ENCODE measurements at regions not wholly inside any gene's neighbourhood (a gene's known extent, or its start where the extent isn't known, plus 50 kb on each side); places are given as distances from the start of the nearest gene placed in this dataset.

DNA sequence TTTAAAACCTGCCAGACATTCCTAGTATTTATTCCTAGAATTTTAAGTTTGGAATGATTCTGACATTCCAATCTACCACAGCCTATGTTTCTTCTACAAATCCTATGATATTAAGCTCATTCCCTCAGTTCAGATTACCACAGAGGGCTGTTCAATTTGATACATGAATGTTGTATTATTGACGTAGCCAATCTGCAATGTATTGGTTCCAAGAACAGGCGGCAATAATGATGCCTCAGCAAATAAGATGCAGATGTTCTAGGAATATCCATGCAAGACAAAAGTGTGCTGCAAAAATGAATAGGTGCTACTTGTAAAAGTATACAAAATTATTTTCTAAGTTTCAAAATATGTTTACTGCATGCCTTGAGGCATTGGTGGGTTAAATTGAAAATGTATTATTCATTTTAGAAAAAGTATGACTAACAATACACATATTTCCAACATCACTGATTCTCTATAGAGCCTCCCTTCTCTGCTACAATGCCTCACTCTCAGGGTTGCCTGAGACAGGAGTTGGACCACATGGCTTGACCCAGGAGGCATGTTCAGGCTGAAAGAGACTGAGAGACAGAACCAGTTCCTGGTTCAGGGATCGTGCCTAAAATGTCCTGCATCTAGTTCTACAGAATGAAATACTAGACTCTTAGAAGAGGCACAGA is 94.1 kb upstream of the CREB5 start:
- Histone ChIP-seq H3K4me3 (no peak overlapping the region), H3K27ac (ENCODE audit: low read depth) (no peak overlapping the region), H2AFZ (no peak overlapping the region), H3F3A (replicated peaks; ENCODE audit: low read depth) (no peaks in the 10 kb centered on the region), H3K27me3 (ENCODE audit: insufficient read depth) (no peaks in the 10 kb centered on the region), H3K79me2 (replicated peaks; ENCODE audit: insufficient read depth) (no peaks in the 10 kb centered on the region), H3K4me2 (no peak overlapping the region), H4K20me1 (replicated peaks; ENCODE audit: insufficient read depth) (no peaks in the 10 kb centered on the region), H3K4me1 (ENCODE audit: insufficient read depth) (no peaks in the 10 kb centered on the region), H3K9me2 (ENCODE audit: insufficient read depth) (no peaks in the 10 kb centered on the region), H3K36me3 (ENCODE audit: insufficient read depth) (no peaks in the 10 kb centered on the region)
- Mint-ChIP-seq H3K4me1 (0 out of 3 replicates have a peak, but pooled peaks cover 3% of the 10 kb centered on the region), H3K27me3 (ENCODE audit: insufficient read depth, low read depth, poor library complexity) (peaks cover 3% of the 10 kb centered on the region), H3K9me3 (no peaks in the 10 kb centered on the region), H3K36me3 (ENCODE audit: low read depth) (no peaks in the 10 kb centered on the region), H3K4me3 (no peak overlapping the region), H3K27ac (no peak overlapping the region)
- DNase-seq (ENCODE audit: low spot score) (no peak), ATAC-seq (no peak)
- no peak for TF ChIP-seq CREB1 (CRISPR knock-in tag; IDR thresholded peaks at IDR 0.05; ENCODE audit: low read depth)
- no peak for TF ChIP-seq EZH2 (IDR thresholded peaks at IDR 0.05; ENCODE audit: low read depth, unreplicated experiment)
- no peak for TF ChIP-seq JUNB (IDR thresholded peaks at IDR 0.05; ENCODE audit: unreplicated experiment)
- TF ChIP-seq, protein P1, sequence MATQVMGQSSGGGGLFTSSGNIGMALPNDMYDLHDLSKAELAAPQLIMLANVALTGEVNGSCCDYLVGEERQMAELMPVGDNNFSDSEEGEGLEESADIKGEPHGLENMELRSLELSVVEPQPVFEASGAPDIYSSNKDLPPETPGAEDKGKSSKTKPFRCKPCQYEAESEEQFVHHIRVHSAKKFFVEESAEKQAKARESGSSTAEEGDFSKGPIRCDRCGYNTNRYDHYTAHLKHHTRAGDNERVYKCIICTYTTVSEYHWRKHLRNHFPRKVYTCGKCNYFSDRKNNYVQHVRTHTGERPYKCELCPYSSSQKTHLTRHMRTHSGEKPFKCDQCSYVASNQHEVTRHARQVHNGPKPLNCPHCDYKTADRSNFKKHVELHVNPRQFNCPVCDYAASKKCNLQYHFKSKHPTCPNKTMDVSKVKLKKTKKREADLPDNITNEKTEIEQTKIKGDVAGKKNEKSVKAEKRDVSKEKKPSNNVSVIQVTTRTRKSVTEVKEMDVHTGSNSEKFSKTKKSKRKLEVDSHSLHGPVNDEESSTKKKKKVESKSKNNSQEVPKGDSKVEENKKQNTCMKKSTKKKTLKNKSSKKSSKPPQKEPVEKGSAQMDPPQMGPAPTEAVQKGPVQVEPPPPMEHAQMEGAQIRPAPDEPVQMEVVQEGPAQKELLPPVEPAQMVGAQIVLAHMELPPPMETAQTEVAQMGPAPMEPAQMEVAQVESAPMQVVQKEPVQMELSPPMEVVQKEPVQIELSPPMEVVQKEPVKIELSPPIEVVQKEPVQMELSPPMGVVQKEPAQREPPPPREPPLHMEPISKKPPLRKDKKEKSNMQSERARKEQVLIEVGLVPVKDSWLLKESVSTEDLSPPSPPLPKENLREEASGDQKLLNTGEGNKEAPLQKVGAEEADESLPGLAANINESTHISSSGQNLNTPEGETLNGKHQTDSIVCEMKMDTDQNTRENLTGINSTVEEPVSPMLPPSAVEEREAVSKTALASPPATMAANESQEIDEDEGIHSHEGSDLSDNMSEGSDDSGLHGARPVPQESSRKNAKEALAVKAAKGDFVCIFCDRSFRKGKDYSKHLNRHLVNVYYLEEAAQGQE (IDR thresholded peaks at IDR 0.05; ENCODE audit: unreplicated experiment), result no peak
- TF ChIP-seq EZH2phosphoT487 (IDR thresholded peaks at IDR 0.05; ENCODE audit: unreplicated experiment), result no peak
- no peak for TF ChIP-seq STAT1 (IDR thresholded peaks at IDR 0.05; ENCODE audit: unreplicated experiment)
- TF ChIP-seq, protein P2, sequence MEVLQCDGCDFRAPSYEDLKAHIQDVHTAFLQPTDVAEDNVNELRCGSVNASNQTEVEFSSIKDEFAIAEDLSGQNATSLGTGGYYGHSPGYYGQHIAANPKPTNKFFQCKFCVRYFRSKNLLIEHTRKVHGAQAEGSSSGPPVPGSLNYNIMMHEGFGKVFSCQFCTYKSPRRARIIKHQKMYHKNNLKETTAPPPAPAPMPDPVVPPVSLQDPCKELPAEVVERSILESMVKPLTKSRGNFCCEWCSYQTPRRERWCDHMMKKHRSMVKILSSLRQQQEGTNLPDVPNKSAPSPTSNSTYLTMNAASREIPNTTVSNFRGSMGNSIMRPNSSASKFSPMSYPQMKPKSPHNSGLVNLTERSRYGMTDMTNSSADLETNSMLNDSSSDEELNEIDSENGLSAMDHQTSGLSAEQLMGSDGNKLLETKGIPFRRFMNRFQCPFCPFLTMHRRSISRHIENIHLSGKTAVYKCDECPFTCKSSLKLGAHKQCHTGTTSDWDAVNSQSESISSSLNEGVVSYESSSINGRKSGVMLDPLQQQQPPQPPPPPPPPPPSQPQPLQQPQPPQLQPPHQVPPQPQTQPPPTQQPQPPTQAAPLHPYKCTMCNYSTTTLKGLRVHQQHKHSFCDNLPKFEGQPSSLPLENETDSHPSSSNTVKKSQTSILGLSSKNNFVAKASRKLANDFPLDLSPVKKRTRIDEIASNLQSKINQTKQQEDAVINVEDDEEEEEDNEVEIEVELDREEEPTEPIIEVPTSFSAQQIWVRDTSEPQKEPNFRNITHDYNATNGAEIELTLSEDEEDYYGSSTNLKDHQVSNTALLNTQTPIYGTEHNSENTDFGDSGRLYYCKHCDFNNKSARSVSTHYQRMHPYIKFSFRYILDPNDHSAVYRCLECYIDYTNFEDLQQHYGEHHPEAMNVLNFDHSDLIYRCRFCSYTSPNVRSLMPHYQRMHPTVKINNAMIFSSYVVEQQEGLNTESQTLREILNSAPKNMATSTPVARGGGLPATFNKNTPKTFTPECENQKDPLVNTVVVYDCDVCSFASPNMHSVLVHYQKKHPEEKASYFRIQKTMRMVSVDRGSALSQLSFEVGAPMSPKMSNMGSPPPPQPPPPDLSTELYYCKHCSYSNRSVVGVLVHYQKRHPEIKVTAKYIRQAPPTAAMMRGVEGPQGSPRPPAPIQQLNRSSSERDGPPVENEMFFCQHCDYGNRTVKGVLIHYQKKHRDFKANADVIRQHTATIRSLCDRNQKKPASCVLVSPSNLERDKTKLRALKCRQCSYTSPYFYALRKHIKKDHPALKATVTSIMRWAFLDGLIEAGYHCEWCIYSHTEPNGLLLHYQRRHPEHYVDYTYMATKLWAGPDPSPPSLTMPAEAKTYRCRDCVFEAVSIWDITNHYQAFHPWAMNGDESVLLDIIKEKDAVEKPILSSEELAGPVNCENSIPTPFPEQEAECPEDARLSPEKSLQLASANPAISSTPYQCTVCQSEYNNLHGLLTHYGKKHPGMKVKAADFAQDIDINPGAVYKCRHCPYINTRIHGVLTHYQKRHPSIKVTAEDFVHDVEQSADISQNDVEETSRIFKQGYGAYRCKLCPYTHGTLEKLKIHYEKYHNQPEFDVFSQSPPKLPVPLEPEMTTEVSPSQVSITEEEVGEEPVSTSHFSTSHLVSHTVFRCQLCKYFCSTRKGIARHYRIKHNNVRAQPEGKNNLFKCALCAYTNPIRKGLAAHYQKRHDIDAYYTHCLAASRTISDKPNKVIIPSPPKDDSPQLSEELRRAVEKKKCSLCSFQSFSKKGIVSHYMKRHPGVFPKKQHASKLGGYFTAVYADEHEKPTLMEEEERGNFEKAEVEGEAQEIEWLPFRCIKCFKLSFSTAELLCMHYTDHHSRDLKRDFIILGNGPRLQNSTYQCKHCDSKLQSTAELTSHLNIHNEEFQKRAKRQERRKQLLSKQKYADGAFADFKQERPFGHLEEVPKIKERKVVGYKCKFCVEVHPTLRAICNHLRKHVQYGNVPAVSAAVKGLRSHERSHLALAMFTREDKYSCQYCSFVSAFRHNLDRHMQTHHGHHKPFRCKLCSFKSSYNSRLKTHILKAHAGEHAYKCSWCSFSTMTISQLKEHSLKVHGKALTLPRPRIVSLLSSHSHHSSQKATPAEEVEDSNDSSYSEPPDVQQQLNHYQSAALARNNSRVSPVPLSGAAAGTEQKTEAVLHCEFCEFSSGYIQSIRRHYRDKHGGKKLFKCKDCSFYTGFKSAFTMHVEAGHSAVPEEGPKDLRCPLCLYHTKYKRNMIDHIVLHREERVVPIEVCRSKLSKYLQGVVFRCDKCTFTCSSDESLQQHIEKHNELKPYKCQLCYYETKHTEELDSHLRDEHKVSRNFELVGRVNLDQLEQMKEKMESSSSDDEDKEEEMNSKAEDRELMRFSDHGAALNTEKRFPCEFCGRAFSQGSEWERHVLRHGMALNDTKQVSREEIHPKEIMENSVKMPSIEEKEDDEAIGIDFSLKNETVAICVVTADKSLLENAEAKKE (CRISPR knock-in tag; IDR thresholded peaks at IDR 0.05), result no peak
- no peak for TF ChIP-seq NANOG (IDR thresholded peaks at IDR 0.05; ENCODE audit: borderline replicate concordance)
- TF ChIP-seq, protein P3, sequence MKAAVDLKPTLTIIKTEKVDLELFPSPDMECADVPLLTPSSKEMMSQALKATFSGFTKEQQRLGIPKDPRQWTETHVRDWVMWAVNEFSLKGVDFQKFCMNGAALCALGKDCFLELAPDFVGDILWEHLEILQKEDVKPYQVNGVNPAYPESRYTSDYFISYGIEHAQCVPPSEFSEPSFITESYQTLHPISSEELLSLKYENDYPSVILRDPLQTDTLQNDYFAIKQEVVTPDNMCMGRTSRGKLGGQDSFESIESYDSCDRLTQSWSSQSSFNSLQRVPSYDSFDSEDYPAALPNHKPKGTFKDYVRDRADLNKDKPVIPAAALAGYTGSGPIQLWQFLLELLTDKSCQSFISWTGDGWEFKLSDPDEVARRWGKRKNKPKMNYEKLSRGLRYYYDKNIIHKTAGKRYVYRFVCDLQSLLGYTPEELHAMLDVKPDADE (IDR thresholded peaks at IDR 0.05), result no peak
- TF ChIP-seq POLR2AphosphoS5 (IDR thresholded peaks at IDR 0.05; ENCODE audit: low read depth), result no peak
- TF ChIP-seq, protein P4, sequence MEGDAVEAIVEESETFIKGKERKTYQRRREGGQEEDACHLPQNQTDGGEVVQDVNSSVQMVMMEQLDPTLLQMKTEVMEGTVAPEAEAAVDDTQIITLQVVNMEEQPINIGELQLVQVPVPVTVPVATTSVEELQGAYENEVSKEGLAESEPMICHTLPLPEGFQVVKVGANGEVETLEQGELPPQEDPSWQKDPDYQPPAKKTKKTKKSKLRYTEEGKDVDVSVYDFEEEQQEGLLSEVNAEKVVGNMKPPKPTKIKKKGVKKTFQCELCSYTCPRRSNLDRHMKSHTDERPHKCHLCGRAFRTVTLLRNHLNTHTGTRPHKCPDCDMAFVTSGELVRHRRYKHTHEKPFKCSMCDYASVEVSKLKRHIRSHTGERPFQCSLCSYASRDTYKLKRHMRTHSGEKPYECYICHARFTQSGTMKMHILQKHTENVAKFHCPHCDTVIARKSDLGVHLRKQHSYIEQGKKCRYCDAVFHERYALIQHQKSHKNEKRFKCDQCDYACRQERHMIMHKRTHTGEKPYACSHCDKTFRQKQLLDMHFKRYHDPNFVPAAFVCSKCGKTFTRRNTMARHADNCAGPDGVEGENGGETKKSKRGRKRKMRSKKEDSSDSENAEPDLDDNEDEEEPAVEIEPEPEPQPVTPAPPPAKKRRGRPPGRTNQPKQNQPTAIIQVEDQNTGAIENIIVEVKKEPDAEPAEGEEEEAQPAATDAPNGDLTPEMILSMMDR (conservative IDR thresholded peaks at IDR 0.05; ENCODE audit: low read depth in 2 of 2), result no peak
- TF ChIP-seq ZNF114 (CRISPR knock-in tag; IDR thresholded peaks at IDR 0.05), result no peak
- TF ChIP-seq ZNF331 (CRISPR knock-in tag; IDR thresholded peaks at IDR 0.05; ENCODE audit: low read depth), result no peak

Data from GM23338 (cell line).